ENCODE measurements at regions not wholly inside any gene's neighbourhood (a gene's known extent, or its start where the extent isn't known, plus 50 kb on each side); places are given as distances from the start of the nearest gene placed in this dataset.
"Not testable (repeated sequence)": the region's sequence is repeated elsewhere in the genome, so short reads cannot be mapped to it uniquely, and the experiment has no call there.

GRCh38 chr2:38146907-38147307 is 71.0 kb upstream of the CYP1B1 start:
- TF ChIP-seq CTCF (IDR thresholded peaks at IDR 0.05; ENCODE audit: insufficient read depth, low read depth, low read length, missing control alignments) = no peak
- no peak overlapping the region; the same call in 1 of the 2 replicates for H3K4me3 ChIP-seq (ENCODE audit: low read depth, low read length)
- DNase-seq (ENCODE audit: low read depth) = peak; percentile 85

GRCh38 chr2:38146275-38146906 is 70.4 kb upstream of the CYP1B1 start:
- peak; percentile 80 for DNase-seq (ENCODE audit: low read depth)
- no peak for TF ChIP-seq CTCF (IDR thresholded peaks at IDR 0.05; ENCODE audit: insufficient read depth, low read depth, low read length, missing control alignments)
- peak overlapping the region; percentile 14 for H3K4me3 ChIP-seq (ENCODE audit: low read depth, low read length)

GRCh38 chr2:38145236-38145635 is 69.3 kb upstream of the CYP1B1 start:
- no peak overlapping the region for H3K4me3 ChIP-seq (ENCODE audit: low read depth, low read length)
- DNase-seq (ENCODE audit: low read depth) = no peak
- TF ChIP-seq CTCF (IDR thresholded peaks at IDR 0.05; ENCODE audit: insufficient read depth, low read depth, low read length, missing control alignments) = no peak

- no peak for TF ChIP-seq CTCF (IDR thresholded peaks at IDR 0.05; ENCODE audit: insufficient read depth, low read depth, low read length, missing control alignments)
- no peak for DNase-seq (ENCODE audit: low read depth)
- H3K4me3 ChIP-seq (ENCODE audit: low read depth, low read length) = no peak overlapping the region
Observed at GRCh38 chr2:38142627-38143026, 66.7 kb upstream of the CYP1B1 start.

- no peak for TF ChIP-seq CTCF (IDR thresholded peaks at IDR 0.05; ENCODE audit: insufficient read depth, low read depth, low read length, missing control alignments)
- H3K4me3 ChIP-seq (ENCODE audit: low read depth, low read length) = no peak overlapping the region
- DNase-seq (ENCODE audit: low read depth) = no peak
Observed at GRCh38 chr2:38141501-38141900, 65.5 kb upstream of the CYP1B1 start.

GRCh38 chr2:38138996-38139395 is 63.0 kb upstream of the CYP1B1 start:
- DNase-seq (ENCODE audit: low read depth) = no peak
- no peak for TF ChIP-seq CTCF (IDR thresholded peaks at IDR 0.05; ENCODE audit: insufficient read depth, low read depth, low read length, missing control alignments)
- no peak overlapping the region for H3K4me3 ChIP-seq (ENCODE audit: low read depth, low read length)

- no peak overlapping the region for H3K4me3 ChIP-seq (ENCODE audit: low read depth, low read length)
Observed at GRCh38 chr2:38138419-38138818, 62.5 kb upstream of the CYP1B1 start.

GRCh38 chr2:38137958-38138357 is 62.0 kb upstream of the CYP1B1 start:
- not testable (repeated sequence) for H3K4me3 ChIP-seq (ENCODE audit: low read depth, low read length); DNase-seq (ENCODE audit: low read depth)

More at GRCh38 chr2:38138419-38138818, 62.5 kb upstream of the CYP1B1 start:
- TF ChIP-seq CTCF (IDR thresholded peaks at IDR 0.05; ENCODE audit: insufficient read depth, low read depth, low read length, missing control alignments) = no peak
- DNase-seq (ENCODE audit: low read depth) = no peak
